ENCODE measurements at regions not wholly inside any gene's neighbourhood (a gene's known extent, or its start where the extent isn't known, plus 50 kb on each side); places are given as distances from the start of the nearest gene placed in this dataset.
"Not testable (repeated sequence)": the region's sequence is repeated elsewhere in the genome, so short reads cannot be mapped to it uniquely, and the experiment has no call there.

- no peak for DNase-seq (ENCODE audit: low spot score)
Measured at GRCh38 chr12:58069268-58069963, 128.0 kb downstream of the ATP23 start.

- DNase-seq (ENCODE audit: low spot score) = no peak
Measured at GRCh38 chr12:58071994-58072393, 130.6 kb downstream of the ATP23 start.

GRCh38 chr12:58074259-58074658 is 132.9 kb downstream of the ATP23 start:
- DNase-seq (ENCODE audit: low spot score) = no peak

DNA sequence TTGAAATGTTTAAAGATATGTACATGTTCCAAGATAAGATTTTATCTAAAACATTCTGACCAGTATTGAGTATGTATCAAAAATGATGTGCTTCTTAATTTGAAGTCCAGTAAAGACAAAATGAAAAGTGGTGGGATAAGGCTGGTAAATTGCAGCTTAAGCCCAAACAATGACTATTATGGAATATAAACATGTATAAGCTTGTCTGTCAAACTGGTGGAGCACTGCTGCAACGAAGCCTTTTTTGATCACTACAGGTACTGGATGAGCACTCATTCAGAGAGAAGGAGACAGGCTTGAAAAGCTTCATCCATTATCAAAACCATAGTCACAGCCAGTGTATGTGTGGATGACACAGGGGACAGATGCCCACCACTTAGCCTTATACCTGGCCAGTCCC is 138.4 kb downstream of the ATP23 start:
- no peak for DNase-seq (ENCODE audit: low spot score)

DNA sequence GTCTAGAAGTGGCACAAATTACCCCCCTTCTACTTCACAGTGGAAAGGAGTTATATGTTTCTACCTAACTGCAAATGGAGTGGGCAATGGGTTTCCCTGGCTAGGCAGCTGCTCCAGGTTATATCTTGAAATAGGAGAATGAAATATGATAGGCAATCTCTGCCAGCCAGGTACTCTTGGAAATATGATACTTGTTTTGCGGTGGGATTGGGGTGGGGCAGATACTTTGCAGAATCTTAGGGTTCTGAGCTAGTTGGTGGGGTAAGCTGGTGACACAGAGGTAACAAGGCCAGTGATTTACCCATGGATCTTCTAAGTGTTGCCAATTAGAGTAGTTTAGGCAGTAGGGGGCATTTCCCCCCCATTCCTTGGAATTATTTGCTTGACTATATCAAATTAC is 140.1 kb downstream of the ATP23 start:
- DNase-seq (ENCODE audit: low spot score) = no peak

- DNase-seq (ENCODE audit: low spot score) = no peak
Measured at GRCh38 chr12:58082996-58083395, 141.6 kb downstream of the ATP23 start.

DNA sequence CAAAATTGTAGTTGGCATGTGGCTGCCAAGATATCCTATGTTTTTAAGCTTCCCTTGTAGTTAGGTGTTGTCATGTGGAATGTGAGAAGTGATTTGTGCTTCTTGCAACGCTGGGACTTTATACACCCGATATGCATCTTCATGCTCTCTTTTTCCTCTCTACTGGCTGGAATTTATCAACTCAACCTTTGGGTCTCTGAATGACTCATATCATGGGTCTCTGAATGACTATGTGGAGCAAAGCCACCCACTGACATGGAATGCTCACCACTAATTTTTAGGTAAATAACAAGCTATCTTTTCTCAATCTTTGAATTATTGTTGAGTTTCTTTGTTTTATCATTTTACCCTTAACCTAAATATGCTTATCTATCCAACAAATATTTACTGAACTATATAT is 144.6 kb downstream of the ATP23 start:
- no peak for DNase-seq (ENCODE audit: low spot score)

GRCh38 chr12:58086930-58087329 is 145.6 kb downstream of the ATP23 start:
- DNase-seq (ENCODE audit: low spot score) = no peak

GRCh38 chr12:58087423-58088127 is 146.2 kb downstream of the ATP23 start:
- DNase-seq (ENCODE audit: low spot score) = no peak

DNA sequence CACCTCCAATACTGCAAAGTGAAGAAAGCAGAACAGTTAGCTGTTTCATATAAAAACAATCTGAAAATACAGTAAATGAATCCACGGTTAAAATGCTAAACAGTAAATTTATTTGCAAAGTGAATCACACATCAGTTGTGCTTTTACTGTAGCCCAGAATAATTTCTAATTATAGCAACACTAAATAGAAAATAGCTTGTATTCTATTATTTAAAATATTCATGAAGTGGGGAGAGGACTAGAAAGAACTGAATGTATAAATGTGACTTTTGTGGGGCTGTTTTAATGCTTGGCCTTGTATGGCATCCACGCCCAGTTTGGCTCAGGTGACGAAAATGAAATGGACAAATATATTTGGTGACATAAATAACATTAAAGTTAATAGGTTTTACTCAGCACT is 148.2 kb downstream of the ATP23 start:
- DNase-seq (ENCODE audit: low spot score) = no peak

GRCh38 chr12:58090685-58091084 is 149.3 kb downstream of the ATP23 start:
- DNase-seq (ENCODE audit: low spot score) = no peak

DNA sequence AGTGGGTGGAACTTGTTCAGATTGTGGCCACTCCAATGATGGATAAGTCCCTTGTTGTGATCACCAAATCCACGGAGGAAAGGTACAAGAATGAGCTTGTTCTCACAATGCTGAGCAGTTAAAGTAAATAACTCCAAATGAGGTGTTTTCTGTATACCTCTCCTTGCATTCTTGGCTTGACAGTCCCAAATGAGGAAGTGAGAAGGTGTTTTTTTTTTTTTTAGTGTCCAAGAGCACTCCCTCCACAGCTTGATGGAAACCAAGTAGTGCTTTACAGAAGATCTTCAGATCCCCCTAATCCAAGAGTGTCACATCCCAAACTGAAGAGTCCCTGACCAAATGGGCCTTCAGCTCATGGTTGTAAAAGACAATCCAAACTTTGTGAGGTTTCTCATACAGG is 153.6 kb downstream of the ATP23 start:
- DNase-seq (ENCODE audit: low spot score) = no peak

DNA sequence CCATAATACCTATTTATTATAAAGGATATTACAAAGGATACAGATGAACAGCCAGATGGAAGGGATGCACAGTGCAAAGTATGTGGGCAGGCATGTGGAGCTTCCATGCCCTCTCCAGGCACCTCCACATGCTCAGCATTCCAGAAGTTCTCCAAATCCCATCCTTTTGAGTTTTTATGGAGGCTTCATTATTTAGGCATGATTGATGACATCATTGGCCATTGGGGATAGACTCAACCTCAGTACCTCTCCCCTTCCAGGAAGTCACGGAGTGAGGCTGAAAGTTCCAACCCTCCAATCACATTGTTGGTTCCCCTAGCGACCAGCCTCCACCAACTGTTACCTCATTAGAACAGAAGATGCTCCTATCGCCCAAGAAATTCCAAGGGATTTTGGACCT is 156.4 kb downstream of the ATP23 start:
- no peak for DNase-seq (ENCODE audit: low spot score)

DNA sequence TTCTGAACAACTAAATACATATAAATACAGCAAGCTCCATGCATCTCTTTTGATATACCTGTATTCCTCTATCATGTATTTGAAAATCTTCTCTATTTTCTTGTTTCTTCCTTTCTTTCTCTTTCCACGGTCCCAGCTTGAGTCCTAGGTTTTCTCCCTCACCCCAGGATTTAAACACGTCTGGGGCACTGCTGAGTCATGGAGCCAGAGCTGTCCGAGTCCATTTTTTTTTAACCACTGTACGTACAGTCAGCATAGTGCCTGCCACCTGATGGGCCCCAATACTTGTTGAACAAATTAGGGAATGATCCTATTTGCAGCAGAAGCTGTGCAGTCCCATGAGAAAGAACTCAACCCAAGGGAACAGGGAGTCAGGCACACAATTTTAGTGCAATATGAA is 158.1 kb downstream of the ATP23 start:
- no peak for DNase-seq (ENCODE audit: low spot score)

- DNase-seq (ENCODE audit: low spot score) = no peak
Measured at GRCh38 chr12:58104351-58104755, 163.0 kb downstream of the ATP23 start.

GRCh38 chr12:58105225-58106119 is 164.1 kb downstream of the ATP23 start:
- peak; percentile 18 for DNase-seq (ENCODE audit: low spot score)

- no peak for DNase-seq (ENCODE audit: low spot score)
Measured at GRCh38 chr12:58106195-58106594, 164.8 kb downstream of the ATP23 start.

DNA sequence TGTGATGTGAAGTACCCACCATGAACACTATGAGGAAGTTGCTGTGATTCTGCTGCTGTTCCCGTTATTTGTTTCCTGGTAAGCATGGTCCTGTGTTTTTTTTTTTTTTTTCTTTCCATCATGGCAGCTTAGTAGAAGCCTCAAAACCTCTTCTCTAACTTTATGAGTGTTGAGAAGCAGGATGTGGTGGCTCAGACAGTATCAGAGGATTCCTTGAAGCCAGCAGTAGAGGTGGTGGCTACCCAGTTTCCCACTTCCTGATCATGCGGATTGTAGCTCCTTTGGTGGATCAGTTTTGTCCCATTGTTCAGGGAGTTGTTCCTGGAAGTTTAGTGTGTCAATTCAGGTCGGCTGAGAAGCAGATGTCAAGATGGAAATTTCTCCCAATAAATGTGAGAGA is 175.8 kb downstream of the ATP23 start:
- DNase-seq (ENCODE audit: low spot score) = no peak

- no peak for DNase-seq (ENCODE audit: low spot score)
Measured at GRCh38 chr12:58117667-58118066, 176.3 kb downstream of the ATP23 start.

DNA sequence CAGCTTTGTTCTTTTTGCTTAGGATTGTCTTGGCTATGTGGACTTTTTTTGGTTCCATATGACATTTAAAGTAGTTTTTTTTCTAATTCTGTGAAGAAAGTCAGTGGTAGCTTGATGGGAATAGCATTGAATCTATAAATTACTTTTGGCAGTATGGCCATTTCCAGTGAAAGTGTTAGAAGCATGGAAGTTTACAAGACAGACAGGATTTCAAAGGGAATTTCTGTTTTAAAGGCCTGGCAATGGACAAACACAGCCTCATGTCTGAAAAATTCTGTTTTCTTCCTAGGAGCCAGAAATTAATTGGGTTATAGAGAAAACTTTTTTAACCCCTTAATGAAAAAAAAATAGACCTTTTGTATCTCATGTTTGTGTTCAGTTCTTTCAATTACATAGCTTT is 184.4 kb downstream of the ATP23 start:
- DNase-seq (ENCODE audit: low spot score) = not testable (repeated sequence)

DNA sequence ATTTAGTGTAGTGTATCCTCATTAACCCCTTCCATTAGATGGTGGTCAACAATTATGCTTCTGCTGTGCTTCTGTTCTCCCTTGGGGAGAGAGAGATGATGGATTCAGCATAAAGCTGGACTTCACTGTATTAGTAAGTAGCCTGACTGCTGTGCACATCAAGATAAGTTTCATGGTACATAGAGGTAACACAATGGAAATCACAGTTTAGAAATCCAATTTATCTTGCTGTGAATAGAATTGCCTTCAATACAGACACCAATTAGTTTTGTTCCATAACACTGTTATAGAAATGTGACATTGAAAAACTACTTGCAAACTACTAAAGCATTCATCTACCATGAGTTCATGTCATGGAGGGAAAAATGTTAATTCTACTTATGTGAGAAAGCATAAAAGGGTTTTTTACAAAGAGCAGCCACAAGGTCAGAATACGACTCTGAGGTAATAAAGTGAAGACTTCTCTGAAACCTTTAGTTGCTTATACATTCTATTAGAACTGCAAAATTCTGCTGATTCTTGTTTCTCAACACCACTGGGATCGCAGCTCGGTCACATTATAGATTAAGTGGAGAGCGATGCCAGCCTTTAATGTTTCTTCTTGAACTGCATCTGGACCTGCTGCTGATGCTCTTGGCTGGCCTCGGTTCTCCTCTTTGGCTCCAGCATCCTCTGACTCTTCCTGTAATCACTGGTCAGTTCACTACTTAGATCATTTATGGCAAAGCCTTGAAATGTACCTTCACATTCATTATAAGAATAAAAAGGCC is 190.8 kb downstream of the ATP23 start:
- no peak for DNase-seq (ENCODE audit: low spot score)

GRCh38 chr12:58138424-58138823 is 197.1 kb downstream of the ATP23 start:
- DNase-seq (ENCODE audit: low spot score) = no peak

Measured in AG08395 (cell line).